H9 (cell line): ENCODE measurements at regions not wholly inside any gene's neighbourhood (a gene's known extent, or its start where the extent isn't known, plus 50 kb on each side); places are given as distances from the start of the nearest gene placed in this dataset.

ENCODE experiments used
- DNase-seq: peaks from one replicate; pipeline ENCODE4 v3.0.0-alpha.2; 2017
- H2AFZ ChIP-seq: one replicate; pipeline ENCODE4 v1.6.1; 2013; ENCODE audit warnings: mild to moderate bottlenecking, low read length, control low read depth, moderate library complexity
- H2AK5ac ChIP-seq: 2 replicates; pipeline ENCODE4 v1.6.1; 2013; ENCODE audit warnings: low read length, control low read depth, mixed read lengths; ENCODE audit not compliant: insufficient read length
- H2BK120ac ChIP-seq: one replicate; pipeline ENCODE4 v1.6.1; 2013; ENCODE audit warnings: low read depth, mild to moderate bottlenecking, low read length, control low read depth, inconsistent platforms; ENCODE audit not compliant: poor library complexity, severe bottlenecking
- H2BK12ac ChIP-seq: 2 replicates; pipeline ENCODE4 v1.6.1; 2013; ENCODE audit warnings: low read length, control low read depth, mixed read lengths, low read depth; ENCODE audit not compliant: insufficient read length
- H2BK15ac ChIP-seq: 2 replicates; pipeline ENCODE4 v1.6.1; 2013; ENCODE audit warnings: low read depth, low read length, control low read depth
- H2BK20ac ChIP-seq: one replicate; pipeline ENCODE4 v1.6.1; 2013; ENCODE audit warnings: low read depth, mild to moderate bottlenecking, low read length, control low read depth, inconsistent platforms; ENCODE audit not compliant: poor library complexity, severe bottlenecking
- H2BK5ac ChIP-seq: 2 replicates; pipeline ENCODE4 v1.6.1; 2013; ENCODE audit warnings: low read length, control low read depth, mixed read lengths; ENCODE audit not compliant: insufficient read length
- H3K14ac ChIP-seq: 2 replicates; pipeline ENCODE4 v1.6.1; 2013; ENCODE audit warnings: low read length, control low read depth; ENCODE audit not compliant: insufficient read depth
- H3K18ac ChIP-seq: 2 replicates; pipeline ENCODE4 v1.6.1; 2013; ENCODE audit warnings: low read depth, mild to moderate bottlenecking, mixed read lengths, low read length, control low read depth; ENCODE audit not compliant: insufficient read length
- H3K23ac ChIP-seq: 2 replicates; pipeline ENCODE4 v1.6.1; 2013; ENCODE audit warnings: low read length, control low read depth, mixed read lengths, low read depth; ENCODE audit not compliant: insufficient read length
- H3K23me2 ChIP-seq: 2 replicates; pipeline ENCODE4 v1.6.1; 2013; ENCODE audit warnings: low read depth, mild to moderate bottlenecking, mixed read lengths, low read length, control low read depth; ENCODE audit not compliant: insufficient read length, poor library complexity, severe bottlenecking
- H3K27ac ChIP-seq: 2 replicates; pipeline ENCODE4 v1.5.1; 2013; ENCODE audit warnings: low read length, control low read depth, mixed read lengths, low read depth; ENCODE audit not compliant: insufficient read length
- H3K27me3 ChIP-seq: 2 replicates; pipeline ENCODE4 v1.6.1; 2013; ENCODE audit warnings: low read length, control low read depth, inconsistent platforms; ENCODE audit not compliant: insufficient read depth
- H3K4ac ChIP-seq: 2 replicates; pipeline ENCODE4 v1.6.1; 2013; ENCODE audit warnings: low read depth, mild to moderate bottlenecking, control low read depth, inconsistent platforms, low read length, moderate library complexity
- H3K4me1 ChIP-seq: 2 replicates; pipeline ENCODE4 v1.6.1; 2013; ENCODE audit warnings: low read length, control low read depth, inconsistent platforms; ENCODE audit not compliant: insufficient read depth
- H3K4me2 ChIP-seq: 2 replicates; pipeline ENCODE4 v1.6.1; 2013; ENCODE audit warnings: low read length, control low read depth, mixed read lengths; ENCODE audit not compliant: insufficient read length, insufficient read depth
- H3K56ac ChIP-seq: 2 replicates; pipeline ENCODE4 v1.6.1; 2013; ENCODE audit warnings: low read depth, mild to moderate bottlenecking, mixed read lengths, low read length, control low read depth; ENCODE audit not compliant: insufficient read length
- H3K79me1 ChIP-seq: 2 replicates; pipeline ENCODE4 v1.6.1; 2013; ENCODE audit warnings: low read depth, mild to moderate bottlenecking, moderate library complexity, low read length, control low read depth, inconsistent platforms; ENCODE audit not compliant: insufficient read depth, poor library complexity, severe bottlenecking
- H3K79me2 ChIP-seq: 2 replicates; pipeline ENCODE4 v1.6.1; 2013; ENCODE audit warnings: low read length, control low read depth, inconsistent platforms; ENCODE audit not compliant: insufficient read depth
- H3K9ac ChIP-seq: 2 replicates; pipeline ENCODE4 v1.6.1; 2013; ENCODE audit warnings: low read length, control low read depth, mixed read lengths; ENCODE audit not compliant: insufficient read length; ENCODE audit errors: extremely low read depth
- H3K9me3 ChIP-seq: one replicate; pipeline ENCODE4 v1.6.1; 2013; ENCODE audit warnings: low read depth, low read length, inconsistent platforms; ENCODE audit not compliant: control insufficient read depth
- H3T11ph ChIP-seq: one replicate; pipeline ENCODE4 v1.6.1; 2013; ENCODE audit warnings: mild to moderate bottlenecking, low read length, control low read depth, inconsistent platforms
- H4K20me1 ChIP-seq: one replicate; pipeline ENCODE4 v1.6.1; 2013; ENCODE audit not compliant: control insufficient read depth, insufficient read length, insufficient read depth
- H4K5ac ChIP-seq: 2 replicates; pipeline ENCODE4 v1.6.1; 2013; ENCODE audit warnings: low read depth, mild to moderate bottlenecking, mixed read lengths, low read length, control low read depth; ENCODE audit not compliant: insufficient read length
- H4K8ac ChIP-seq: replicated peaks from 2 replicates; pipeline ENCODE4 v1.6.1; 2013; ENCODE audit warnings: low read length, control low read depth, mixed read lengths, low read depth; ENCODE audit not compliant: insufficient read length
- H4K91ac ChIP-seq: 2 replicates; pipeline ENCODE4 v1.6.1; 2013; ENCODE audit warnings: low read depth, mild to moderate bottlenecking, moderate library complexity, mixed read lengths, low read length, control low read depth; ENCODE audit not compliant: insufficient read length
- H3K27ac Mint-ChIP-seq, 3 experiments: 2 replicates in 2 of 3; 3 replicates in 1 of 3; pipeline ENCODE4 v1.8.0; 2020 to 2021; ENCODE audit warnings: mixed read lengths in 3 of 3, mild to moderate bottlenecking in 1 of 3, moderate library complexity in 1 of 3
- H3K27me3 Mint-ChIP-seq: 2 replicates; pipeline ENCODE4 v1.8.0; 2021; ENCODE audit warnings: low read depth, mild to moderate bottlenecking, moderate library complexity, mixed read lengths
- H3K36me3 Mint-ChIP-seq, 3 experiments: 2 replicates in 2 of 3; 3 replicates in 1 of 3; pipeline ENCODE4 v1.8.0; 2020 to 2021; ENCODE audit warnings: low read depth in 3 of 3, mixed read lengths in 3 of 3; ENCODE audit not compliant: insufficient read depth in 1 of 3
- H3K4me1 Mint-ChIP-seq, 2 experiments: 2 replicates each; pipeline ENCODE4 v1.8.0; 2020; ENCODE audit warnings: mixed read lengths in 2 of 2
- H3K4me3 Mint-ChIP-seq, 2 experiments: 2 replicates in 1 of 2; 3 replicates in 1 of 2; pipeline ENCODE4 v1.8.0; 2020 to 2021; ENCODE audit warnings: mild to moderate bottlenecking in 2 of 2, mixed read lengths in 2 of 2, moderate library complexity in 1 of 2
- H3K9me3 Mint-ChIP-seq, 2 experiments: 2 replicates in 1 of 2; 3 replicates in 1 of 2; pipeline ENCODE4 v1.8.0; 2020; ENCODE audit warnings: mild to moderate bottlenecking in 2 of 2, mixed read lengths in 2 of 2, moderate library complexity in 1 of 2
- WGBS: extraction: QIAGEN DNeasy Blood & Tissue Kit; methylation state at CpG from one replicate; pipeline ENCODE4 v1.1.7; 2013; ENCODE audit warnings: missing lambda C conversion rate, low lambda C conversion rate, mixed read lengths; ENCODE audit not compliant: insufficient read length; ENCODE audit errors: extremely low coverage; 5-methylcytosine and 5-hydroxymethylcytosine counted together
- TF ChIP-seq, protein P1 (sequence below): fragments of 200-600 bp; sonication (generic); conservative IDR thresholded peaks from 3 replicates; pipeline ENCODE4 v1.8.0; 2021; ENCODE audit warnings: antibody characterized with exemption, mild to moderate bottlenecking

GRCh38 chr2:198945496-198945895 is 512.2 kb downstream of the SATB2 start:
- Histone ChIP-seq H3K4me1 (no peaks in the 10 kb centered on the region), H2AFZ (no peak overlapping the region), H2BK12ac (no peak overlapping the region), H3K9me3 (no peaks in the 10 kb centered on the region), H3T11ph (no peak overlapping the region), H3K4me2 (no peak overlapping the region), H3K9ac (no peak overlapping the region), H3K4ac (no peak overlapping the region), H3K18ac (no peak overlapping the region), H2BK5ac (no peak overlapping the region), H3K14ac (no peak overlapping the region), H3K79me1 (no peaks in the 10 kb centered on the region), H2BK15ac (no peak overlapping the region), H4K5ac (no peak overlapping the region), H3K27ac (no peak overlapping the region), H2AK5ac (no peak overlapping the region), H3K23ac (no peak overlapping the region), H4K8ac (no peak overlapping the region), H3K23me2 (no peaks in the 10 kb centered on the region), H2BK120ac (no peak overlapping the region), H3K56ac (no peak overlapping the region), H4K91ac (no peak overlapping the region), H3K79me2 (no peaks in the 10 kb centered on the region), H3K27me3 (no peaks in the 10 kb centered on the region), H2BK20ac (no peak overlapping the region), H4K20me1 (no peaks in the 10 kb centered on the region)
- no peak overlapping the region for H3K4me3 Mint-ChIP-seq
- TF ChIP-seq, protein P1, sequence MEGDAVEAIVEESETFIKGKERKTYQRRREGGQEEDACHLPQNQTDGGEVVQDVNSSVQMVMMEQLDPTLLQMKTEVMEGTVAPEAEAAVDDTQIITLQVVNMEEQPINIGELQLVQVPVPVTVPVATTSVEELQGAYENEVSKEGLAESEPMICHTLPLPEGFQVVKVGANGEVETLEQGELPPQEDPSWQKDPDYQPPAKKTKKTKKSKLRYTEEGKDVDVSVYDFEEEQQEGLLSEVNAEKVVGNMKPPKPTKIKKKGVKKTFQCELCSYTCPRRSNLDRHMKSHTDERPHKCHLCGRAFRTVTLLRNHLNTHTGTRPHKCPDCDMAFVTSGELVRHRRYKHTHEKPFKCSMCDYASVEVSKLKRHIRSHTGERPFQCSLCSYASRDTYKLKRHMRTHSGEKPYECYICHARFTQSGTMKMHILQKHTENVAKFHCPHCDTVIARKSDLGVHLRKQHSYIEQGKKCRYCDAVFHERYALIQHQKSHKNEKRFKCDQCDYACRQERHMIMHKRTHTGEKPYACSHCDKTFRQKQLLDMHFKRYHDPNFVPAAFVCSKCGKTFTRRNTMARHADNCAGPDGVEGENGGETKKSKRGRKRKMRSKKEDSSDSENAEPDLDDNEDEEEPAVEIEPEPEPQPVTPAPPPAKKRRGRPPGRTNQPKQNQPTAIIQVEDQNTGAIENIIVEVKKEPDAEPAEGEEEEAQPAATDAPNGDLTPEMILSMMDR = no peak
- no peaks in the 10 kb centered on the region for H3K36me3 Mint-ChIP-seq
- no CpG with 5 or more reads among the region's 3 CpGs for WGBS
- H3K9me3 Mint-ChIP-seq = no peaks in the 10 kb centered on the region
- H3K27ac Mint-ChIP-seq = no peak overlapping the region
- H3K4me1 Mint-ChIP-seq = peaks cover 3 to 5% of the 10 kb centered on the region in 2 experiments; a peak in 1 of 4 replicates
- no peaks in the 10 kb centered on the region for H3K27me3 Mint-ChIP-seq
- DNase-seq = no peak
